Lower lobe of right lung (tissue), 2 donors: ENCODE measurements at regions not wholly inside any gene's neighbourhood (a gene's known extent, or its start where the extent isn't known, plus 50 kb on each side); places are given as distances from the start of the nearest gene placed in this dataset.

Experiments
- ATAC-seq, 2 donors: fragments of 200-7000 bp; cut with Tn5 transposase; one replicate each; pipeline ENCODE4 v1.9.1; 2020 to 2022; ENCODE audit warnings: mild to moderate bottlenecking in 2 of 2, moderate library complexity in 2 of 2
- DNase-seq: peaks from one replicate; pipeline ENCODE4 v3.0.0-alpha.2; 2020
- H3K27ac ChIP-seq: fragments of 200-600 bp; one replicate; pipeline ENCODE4 v1.8.0; 2022
- H3K27me3 ChIP-seq: fragments of 200-600 bp; one replicate; pipeline ENCODE4 v1.8.0; 2022; ENCODE audit warnings: low read depth
- H3K36me3 ChIP-seq: fragments of 200-600 bp; one replicate; pipeline ENCODE4 v1.8.0; 2022; ENCODE audit warnings: mild to moderate bottlenecking
- H3K4me1 ChIP-seq: fragments of 200-600 bp; one replicate; pipeline ENCODE4 v1.8.0; 2022
- H3K4me3 ChIP-seq: fragments of 200-600 bp; one replicate; pipeline ENCODE4 v1.8.0; 2022; ENCODE audit warnings: mild to moderate bottlenecking
- H3K9me3 ChIP-seq: fragments of 200-600 bp; one replicate; pipeline ENCODE4 v1.8.0; 2022
- CTCF ChIP-seq: fragments of 200-600 bp; IDR thresholded peaks from one replicate; pipeline ENCODE4 v1.8.0; 2022; ENCODE audit warnings: antibody characterized with exemption, mild to moderate bottlenecking
- intact Hi-C: fragments of 100-400 bp; cut with DNase I; formaldehyde crosslinking; loops from one replicate; pipeline ENCODE4 v1.11.0; 2022
- donor health status: DM: no; HTN: yes; CAD: no; lungs with severe emphysema.

GRCh38 chr12:60010486-60010885 lies 414.7 kb downstream of the SLC16A7 start:
- H3K36me3 ChIP-seq, result no peaks in the 10 kb centered on the region

DNA sequence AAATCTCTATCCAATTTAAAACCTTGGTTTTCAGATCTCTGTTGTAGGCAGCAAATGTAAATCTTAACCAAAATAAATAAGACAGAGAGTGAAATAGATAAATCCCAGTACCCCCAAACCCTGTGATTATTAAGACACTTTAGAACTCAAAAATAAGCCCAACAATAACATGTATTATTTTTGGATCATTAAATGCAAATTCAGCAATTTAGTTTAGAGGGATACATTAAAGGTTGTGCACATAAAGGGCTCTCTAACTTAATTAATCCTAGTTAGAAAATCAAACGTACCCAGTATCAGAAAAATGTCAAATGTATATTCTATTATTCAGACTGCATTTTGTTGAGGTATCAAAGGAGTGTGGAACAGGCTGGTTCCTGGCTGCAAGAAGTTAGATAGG lies 416.8 kb downstream of the SLC16A7 start:
- no peak for TF ChIP-seq CTCF
- Histone ChIP-seq H3K4me1 (no peaks in the 10 kb centered on the region), H3K36me3 (no peaks in the 10 kb centered on the region), H3K9me3 (no peaks in the 10 kb centered on the region), H3K27ac (no peak overlapping the region), H3K4me3 (no peak overlapping the region), H3K27me3 (no peaks in the 10 kb centered on the region)
- DNase-seq (no peak), ATAC-seq (no peak)
- intact Hi-C loops, result no loop called here

More at GRCh38 chr12:60010486-60010885, 414.7 kb downstream of the SLC16A7 start:
- DNase-seq (no peak), ATAC-seq (no peak)
- intact Hi-C loops, result no loop called here
- Histone ChIP-seq H3K4me1 (no peaks in the 10 kb centered on the region), H3K27me3 (no peaks in the 10 kb centered on the region), H3K4me3 (no peak overlapping the region), H3K27ac (no peak overlapping the region), H3K9me3 (no peaks in the 10 kb centered on the region)
- no peak for TF ChIP-seq CTCF

DNA sequence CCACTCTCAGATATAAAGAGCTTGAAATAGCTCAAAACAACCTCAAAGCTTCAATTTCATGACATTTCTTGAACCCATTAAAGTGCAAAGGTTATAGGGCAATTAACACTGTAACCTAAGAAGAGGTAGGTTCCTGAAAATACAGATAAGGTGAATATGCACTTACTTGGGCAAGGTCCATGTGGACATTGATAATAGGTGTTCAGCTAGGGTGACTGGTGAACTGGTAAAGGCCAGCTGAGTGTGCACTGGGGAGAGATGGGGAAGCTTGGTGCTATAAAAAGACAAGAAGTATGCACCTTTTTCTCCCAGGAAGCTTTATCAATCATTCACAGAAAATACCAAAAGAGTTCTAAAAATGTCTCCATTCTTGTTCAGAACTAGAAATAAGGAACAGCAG lies 418.6 kb downstream of the SLC16A7 start:
- DNase-seq (no peak), ATAC-seq (no peak)
- Histone ChIP-seq H3K4me1 (no peaks in the 10 kb centered on the region), H3K27ac (no peak overlapping the region), H3K9me3 (no peaks in the 10 kb centered on the region), H3K27me3 (no peaks in the 10 kb centered on the region), H3K36me3 (no peaks in the 10 kb centered on the region), H3K4me3 (no peak overlapping the region)
- intact Hi-C loops, result no loop called here
- no peak for TF ChIP-seq CTCF

GRCh38 chr12:60020068-60020467 lies 424.2 kb downstream of the SLC16A7 start:
- Histone ChIP-seq H3K27ac (no peak overlapping the region), H3K36me3 (no peaks in the 10 kb centered on the region), H3K4me1 (no peaks in the 10 kb centered on the region), H3K9me3 (no peaks in the 10 kb centered on the region), H3K27me3 (no peaks in the 10 kb centered on the region), H3K4me3 (no peak overlapping the region)
- intact Hi-C loops, result no loop called here
- DNase-seq (no peak), ATAC-seq (no peak)
- TF ChIP-seq CTCF, result no peak

DNA sequence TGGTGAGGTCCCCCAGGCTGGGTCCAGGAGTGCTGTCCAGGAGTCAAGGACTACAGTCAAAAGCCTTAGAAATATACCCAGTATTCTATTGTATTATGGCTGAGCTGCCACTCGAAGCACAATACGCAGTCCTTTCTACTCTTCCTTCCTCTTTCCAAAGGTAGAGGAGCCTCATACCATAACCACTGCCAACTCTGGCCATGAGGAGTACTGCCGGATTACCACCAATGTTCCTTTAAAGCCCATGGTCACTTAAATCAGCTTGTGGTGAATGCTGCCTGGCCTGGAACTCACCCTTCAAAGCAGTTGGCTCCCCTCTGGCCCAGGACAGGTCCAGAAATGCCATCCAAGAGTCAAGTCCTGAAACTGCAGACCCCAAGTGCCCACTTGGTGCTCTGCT lies 425.4 kb downstream of the SLC16A7 start:
- intact Hi-C loops, result no loop called here
- no peak overlapping the region for H3K27ac ChIP-seq
- no peaks in the 10 kb centered on the region for H3K9me3 ChIP-seq
- TF ChIP-seq CTCF, result no peak
- no peak overlapping the region for H3K4me3 ChIP-seq
- no peaks in the 10 kb centered on the region for H3K36me3 ChIP-seq
- DNase-seq (no peak), ATAC-seq (no peak)
- H3K27me3 ChIP-seq, result no peaks in the 10 kb centered on the region
- no peaks in the 10 kb centered on the region for H3K4me1 ChIP-seq

GRCh38 chr12:60027266-60027665 lies 431.4 kb downstream of the SLC16A7 start:
- no peaks in the 10 kb centered on the region for H3K36me3 ChIP-seq
- no peak for TF ChIP-seq CTCF
- intact Hi-C loops, result no loop called here
- ATAC-seq (no peak), DNase-seq (no peak)
- no peaks in the 10 kb centered on the region for H3K27me3 ChIP-seq
- H3K9me3 ChIP-seq, result no peaks in the 10 kb centered on the region
- H3K4me1 ChIP-seq, result no peaks in the 10 kb centered on the region
- H3K4me3 ChIP-seq, result no peak overlapping the region
- H3K27ac ChIP-seq, result no peak overlapping the region
